GM18951 (cell line): ENCODE measurements at regions not wholly inside any gene's neighbourhood (a gene's known extent, or its start where the extent isn't known, plus 50 kb on each side); places are given as distances from the start of the nearest gene placed in this dataset.
"Not testable (repeated sequence)": the region's sequence is repeated elsewhere in the genome, so short reads cannot be mapped to it uniquely, and the experiment has no call there.

Experiments used
- POLR2A ChIP-seq: IDR thresholded peaks from 4 replicates; pipeline ENCODE4 v1.6.1; 2011; ENCODE audit warnings: mild to moderate bottlenecking; ENCODE audit not compliant: insufficient read length, insufficient read depth; ENCODE audit errors: extremely low read depth
- in situ Hi-C: fragments of 300-500 bp; cut with MboI; formaldehyde crosslinking; loops from one replicate; pipeline ENCODE4 v1.12.0; 2022; ENCODE audit warnings: low sequenced_read_pairs, mixed read lengths, inconsistent platforms; ENCODE audit not compliant: unreplicated experiment

GRCh38 chr12:85394065-85394464, 114.0 kb downstream of the ALX1 start:
- in situ Hi-C loops: no loop called here

GRCh38 chr12:85394809-85395208, 114.8 kb downstream of the ALX1 start:
- TF ChIP-seq POLR2A: no peak
- in situ Hi-C loops: no loop called here

More at GRCh38 chr12:85394065-85394464, 114.0 kb downstream of the ALX1 start:
- no peak for TF ChIP-seq POLR2A

- in situ Hi-C loops: no loop called here
- no peak for TF ChIP-seq POLR2A
These were observed 125.2 kb downstream of the ALX1 start for GRCh38 chr12:85405262-85405661.

GRCh38 chr12:85405781-85406522, 125.9 kb downstream of the ALX1 start:
- no peak for TF ChIP-seq POLR2A
- in situ Hi-C loops: no loop called here

- in situ Hi-C loops: no loop called here
- no peak for TF ChIP-seq POLR2A
These were observed 133.2 kb downstream of the ALX1 start for GRCh38 chr12:85413266-85413665.

DNA sequence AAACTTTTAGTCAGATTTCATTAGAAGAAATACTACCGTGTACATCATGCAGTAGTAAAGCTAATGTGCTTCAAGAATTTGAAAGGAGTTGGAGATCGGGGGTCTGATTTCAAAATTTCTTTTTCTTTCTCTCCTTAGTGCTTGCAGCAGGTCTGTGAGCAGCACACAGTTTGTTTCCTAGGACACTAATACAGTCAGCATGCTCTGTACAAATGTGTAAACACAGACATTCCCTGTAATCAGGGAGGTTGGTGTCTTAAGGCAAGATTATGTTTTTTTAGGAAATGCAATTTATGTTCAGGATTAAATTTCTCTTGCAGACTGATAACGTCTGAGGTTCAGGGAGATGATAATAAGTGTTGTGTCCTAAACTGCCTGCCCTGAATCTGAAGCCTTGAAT, 142.7 kb downstream of the ALX1 start:
- no peak for TF ChIP-seq POLR2A
- in situ Hi-C loops: no loop called here

DNA sequence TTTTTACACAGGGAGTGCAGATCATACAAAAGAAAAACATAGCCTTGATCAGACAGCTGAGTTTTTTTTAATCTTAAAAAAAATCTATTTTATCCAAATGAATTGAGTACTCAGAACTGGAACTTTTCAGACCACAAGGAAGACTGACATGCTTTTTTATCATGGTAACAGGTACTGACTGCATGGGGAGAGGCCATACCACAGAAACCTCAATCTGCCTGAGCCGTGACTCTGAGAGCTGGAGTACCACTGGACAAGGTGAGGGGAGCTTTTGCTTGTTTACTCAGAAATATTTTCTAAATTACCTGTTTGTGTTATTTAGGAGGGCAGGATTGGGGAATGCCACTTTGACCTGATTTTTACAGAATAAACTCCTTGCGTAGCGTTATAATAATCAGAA, 143.9 kb downstream of the ALX1 start:
- no peak for TF ChIP-seq POLR2A
- in situ Hi-C loops: no loop called here

DNA sequence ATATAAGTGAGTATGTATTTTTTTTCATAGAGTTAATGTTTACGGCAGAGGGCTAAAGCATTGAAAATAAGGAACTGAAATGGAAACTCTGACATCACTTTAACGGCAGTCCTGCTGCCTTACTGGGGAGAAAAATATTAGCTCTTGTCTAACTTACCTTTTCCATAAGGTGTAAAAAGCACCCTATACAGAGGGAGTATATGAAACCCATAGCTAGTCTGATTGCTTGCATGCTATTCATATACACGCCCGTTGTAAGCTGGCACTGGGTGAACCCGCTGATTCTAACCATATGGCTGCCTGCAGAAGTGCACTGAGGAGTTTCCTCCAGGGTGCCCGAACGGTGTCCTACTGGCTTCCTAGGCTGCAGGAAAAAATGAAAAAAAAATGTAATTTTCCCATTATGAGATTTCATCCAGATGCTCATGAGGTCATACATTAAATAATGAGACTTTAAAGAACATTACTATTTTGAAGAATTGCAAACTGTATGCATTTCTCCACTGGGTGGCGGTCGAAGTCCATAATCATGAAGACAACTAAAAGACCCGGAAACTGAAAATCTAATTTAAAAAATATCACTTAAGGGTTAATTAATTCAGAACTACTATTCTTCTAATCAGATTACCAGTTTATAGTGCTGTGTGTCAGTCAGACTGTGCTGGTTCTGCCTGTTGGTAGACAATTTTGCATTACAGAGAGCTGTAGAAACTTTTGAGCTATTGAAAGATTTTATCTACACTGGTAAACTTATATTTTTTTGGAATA, 144.7 kb downstream of the ALX1 start:
- in situ Hi-C loops: no loop called here

GRCh38 chr12:85425349-85425612, 145.3 kb downstream of the ALX1 start:
- no peak for TF ChIP-seq POLR2A
- in situ Hi-C loops: no loop called here

More for the DNA sequence above, 144.7 kb downstream of the ALX1 start:
- no peak for TF ChIP-seq POLR2A

DNA sequence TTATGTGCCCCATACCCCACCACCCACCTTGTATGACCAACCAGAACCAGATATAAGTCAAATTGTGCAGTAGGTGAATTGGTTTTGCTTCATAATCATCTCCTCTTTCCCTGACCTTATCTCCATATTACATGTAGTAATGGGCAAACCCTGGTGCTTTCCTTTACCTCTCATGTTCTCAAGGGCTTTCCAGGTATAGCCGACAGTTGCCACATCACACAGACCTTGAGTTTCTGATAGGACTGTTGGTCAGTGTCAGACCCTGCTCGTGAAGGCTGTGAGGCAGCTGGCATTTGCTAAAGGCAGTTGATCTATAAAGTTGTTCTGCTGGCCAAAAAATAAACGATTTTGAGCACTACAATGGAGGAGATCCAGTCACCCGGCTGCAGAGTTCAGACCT, 145.9 kb downstream of the ALX1 start:
- TF ChIP-seq POLR2A: no peak
- in situ Hi-C loops: no loop called here

DNA sequence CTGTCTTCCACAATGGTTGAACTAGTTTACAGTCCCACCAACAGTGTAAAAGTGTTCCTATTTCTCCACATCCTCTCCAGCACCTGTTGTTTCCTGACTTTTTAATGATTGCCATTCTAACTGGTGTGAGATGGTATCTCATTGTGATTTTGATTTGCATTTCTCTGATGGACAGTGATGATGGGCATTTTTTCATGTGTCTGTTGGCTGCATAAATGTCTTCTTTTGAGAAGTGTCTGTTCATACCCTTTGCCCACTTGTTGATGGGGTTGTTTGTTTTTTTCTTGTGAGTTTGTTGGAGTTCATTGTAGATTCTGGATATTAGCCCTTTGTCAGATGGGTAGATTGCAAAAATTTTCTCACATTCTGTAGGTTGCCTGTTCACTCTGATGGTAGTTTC, 153.1 kb downstream of the ALX1 start:
- in situ Hi-C loops: not testable (repeated sequence)

GRCh38 chr12:85440271-85440670, 160.3 kb downstream of the ALX1 start:
- in situ Hi-C loops: no loop called here
- no peak for TF ChIP-seq POLR2A

DNA sequence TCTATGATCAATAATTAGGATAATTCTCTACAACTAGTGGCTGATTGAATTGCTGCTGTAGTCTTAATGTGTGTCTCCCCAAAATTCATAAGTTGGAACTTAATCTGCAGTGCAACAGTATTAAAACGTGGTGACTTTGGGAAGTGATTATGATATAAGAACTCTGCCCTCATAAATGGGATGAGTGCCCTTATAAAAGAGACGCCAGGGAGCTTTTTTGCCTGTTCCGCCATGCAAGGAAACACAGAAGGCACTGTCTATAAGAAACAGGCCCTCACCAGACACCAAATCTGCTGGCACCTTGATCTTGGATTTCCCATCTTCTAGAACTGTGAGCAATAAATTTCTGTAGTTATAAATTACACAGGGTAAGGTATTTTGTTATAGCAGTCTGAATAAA, 161.0 kb downstream of the ALX1 start:
- in situ Hi-C loops: no loop called here
- no peak for TF ChIP-seq POLR2A

DNA sequence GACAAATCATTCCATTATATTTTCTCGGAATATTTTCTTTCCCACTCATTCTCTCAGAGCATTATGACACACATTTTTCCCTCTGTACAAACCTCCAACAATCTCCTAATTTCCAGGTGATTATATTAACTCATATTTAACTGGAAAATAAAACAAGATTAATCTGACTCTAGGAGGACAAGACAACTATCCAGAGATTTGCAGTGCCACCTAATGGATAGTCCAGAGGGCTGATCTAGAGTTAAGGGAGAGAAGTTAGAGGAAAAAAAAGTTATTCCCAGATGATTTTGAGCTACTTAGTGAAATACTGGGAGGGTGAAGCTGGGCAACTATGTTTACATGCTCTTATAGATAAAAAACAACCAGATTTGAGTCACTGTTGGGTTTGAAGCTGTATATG, 161.7 kb downstream of the ALX1 start:
- in situ Hi-C loops: no loop called here
- TF ChIP-seq POLR2A: no peak
